ENCODE measurements at regions not wholly inside any gene's neighbourhood (a gene's known extent, or its start where the extent isn't known, plus 50 kb on each side); places are given as distances from the start of the nearest gene placed in this dataset.

DNA sequence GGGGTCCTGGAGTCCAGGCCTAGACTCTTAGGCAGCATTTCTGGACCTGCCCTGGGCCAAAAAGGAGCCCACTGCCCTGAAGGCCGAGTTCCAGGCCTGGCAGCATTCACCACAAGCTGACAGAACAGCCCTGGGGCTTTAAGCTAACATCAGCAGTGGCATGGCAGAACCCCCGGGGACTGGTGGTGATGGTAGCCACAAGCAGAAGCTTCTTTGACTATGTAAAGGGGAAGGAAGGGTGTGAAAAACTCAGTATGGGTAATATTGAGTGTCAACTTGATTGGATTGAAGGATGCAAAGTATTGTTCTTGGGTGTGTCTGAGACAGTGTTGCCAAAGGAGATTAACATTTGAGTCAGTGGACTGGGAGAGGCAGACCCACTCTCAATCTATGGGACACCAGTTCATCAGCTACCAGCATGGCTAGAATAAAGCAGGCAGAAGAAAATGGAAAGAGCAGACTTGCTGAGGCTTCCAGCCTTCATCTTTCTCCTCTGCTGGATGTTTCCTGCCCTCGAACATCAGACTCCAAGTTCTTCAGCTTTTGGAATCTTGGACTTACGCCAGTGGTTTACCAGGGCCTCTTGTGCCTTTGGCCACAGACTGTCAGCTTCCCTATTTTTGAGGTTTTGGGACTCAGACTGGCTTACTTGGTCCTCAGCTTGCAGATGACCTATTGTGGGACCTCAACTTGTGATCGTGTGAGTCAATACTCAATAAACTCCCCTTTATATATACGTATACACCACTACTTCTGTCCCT is 661.0 kb upstream of the C9orf72 start:
- TF ChIP-seq, protein P1, sequence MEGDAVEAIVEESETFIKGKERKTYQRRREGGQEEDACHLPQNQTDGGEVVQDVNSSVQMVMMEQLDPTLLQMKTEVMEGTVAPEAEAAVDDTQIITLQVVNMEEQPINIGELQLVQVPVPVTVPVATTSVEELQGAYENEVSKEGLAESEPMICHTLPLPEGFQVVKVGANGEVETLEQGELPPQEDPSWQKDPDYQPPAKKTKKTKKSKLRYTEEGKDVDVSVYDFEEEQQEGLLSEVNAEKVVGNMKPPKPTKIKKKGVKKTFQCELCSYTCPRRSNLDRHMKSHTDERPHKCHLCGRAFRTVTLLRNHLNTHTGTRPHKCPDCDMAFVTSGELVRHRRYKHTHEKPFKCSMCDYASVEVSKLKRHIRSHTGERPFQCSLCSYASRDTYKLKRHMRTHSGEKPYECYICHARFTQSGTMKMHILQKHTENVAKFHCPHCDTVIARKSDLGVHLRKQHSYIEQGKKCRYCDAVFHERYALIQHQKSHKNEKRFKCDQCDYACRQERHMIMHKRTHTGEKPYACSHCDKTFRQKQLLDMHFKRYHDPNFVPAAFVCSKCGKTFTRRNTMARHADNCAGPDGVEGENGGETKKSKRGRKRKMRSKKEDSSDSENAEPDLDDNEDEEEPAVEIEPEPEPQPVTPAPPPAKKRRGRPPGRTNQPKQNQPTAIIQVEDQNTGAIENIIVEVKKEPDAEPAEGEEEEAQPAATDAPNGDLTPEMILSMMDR (IDR thresholded peaks at IDR 0.05) = no peak
- no peak for TF ChIP-seq POLR2A (IDR thresholded peaks at IDR 0.05)

All from right lobe of liver (tissue), 4 donors.